Mammary epithelial cell (primary cell): ENCODE measurements at regions not wholly inside any gene's neighbourhood (a gene's known extent, or its start where the extent isn't known, plus 50 kb on each side); places are given as distances from the start of the nearest gene placed in this dataset.

Source experiments
- CTCF ChIP-seq, 2 donors: IDR thresholded peaks in 1 of 2; conservative IDR thresholded peaks in 1 of 2; 2 replicates each; pipeline ENCODE4 v1.5.1; 2011 to 2012; ENCODE audit warnings: inconsistent platforms in 2 of 2, low read length in 2 of 2, mild to moderate bottlenecking in 2 of 2, control low read depth in 1 of 2, low read depth in 1 of 2; ENCODE audit not compliant: insufficient read depth in 1 of 2; ENCODE audit errors: extremely low read depth in 1 of 2
- EZH2 ChIP-seq: IDR thresholded peaks from 2 replicates; pipeline ENCODE4 v1.6.1; 2012; ENCODE audit warnings: low read length, inconsistent platforms, borderline replicate concordance

- no peak for TF ChIP-seq CTCF (conservative IDR thresholded peaks at IDR 0.05 in 1 of 2, IDR thresholded peaks at IDR 0.05 in 1 of 2; ENCODE audit: extremely low read depth in 1 of 2, insufficient read depth in 1 of 2, low read depth in 1 of 2, low read length in 2 of 2)
- no peak for TF ChIP-seq EZH2
Observed at GRCh38 chr10:2124135-2124534, 386.8 kb upstream of the ADARB2 start.
